SH-SY5Y (cell line): ENCODE measurements at regions not wholly inside any gene's neighbourhood (a gene's known extent, or its start where the extent isn't known, plus 50 kb on each side); places are given as distances from the start of the nearest gene placed in this dataset.

ENCODE experiments used
- GATA2 ChIP-seq: IDR thresholded peaks from 2 replicates; pipeline ENCODE4 v1.6.1; 2011; ENCODE audit warnings: mild to moderate bottlenecking, low read depth, low read length
- GATA3 ChIP-seq: IDR thresholded peaks from 2 replicates; pipeline ENCODE4 v1.6.1; 2011; ENCODE audit warnings: low read depth, mild to moderate bottlenecking, low read length, moderate library complexity

- TF ChIP-seq GATA2 (no peak), GATA3 (no peak)
These were observed 297.7 kb upstream of the POU5F2 start for GRCh38 chr5:94039101-94039500.
